Tibial nerve (tissue), 3 donors: ENCODE measurements at regions not wholly inside any gene's neighbourhood (a gene's known extent, or its start where the extent isn't known, plus 50 kb on each side); places are given as distances from the start of the nearest gene placed in this dataset.

Source experiments
- CTCF ChIP-seq, 5 experiments: fragments of 200-600 bp in 3 of 5; fragments of 450-650 bp in 2 of 5; sonication (generic) in 3 of 5; IDR thresholded peaks; one replicate each; pipeline ENCODE4 v1.5.1; 2016 to 2019; ENCODE audit warnings: antibody characterized with exemption in 5 of 5, mild to moderate bottlenecking in 3 of 5, moderate library complexity in 2 of 5
- POLR2A ChIP-seq, 2 donors: fragments of 450-650 bp; IDR thresholded peaks; one replicate each; pipeline ENCODE4 v1.6.1; 2017; ENCODE audit warnings: antibody characterized with exemption in 2 of 2, mild to moderate bottlenecking in 2 of 2, moderate library complexity in 2 of 2

DNA sequence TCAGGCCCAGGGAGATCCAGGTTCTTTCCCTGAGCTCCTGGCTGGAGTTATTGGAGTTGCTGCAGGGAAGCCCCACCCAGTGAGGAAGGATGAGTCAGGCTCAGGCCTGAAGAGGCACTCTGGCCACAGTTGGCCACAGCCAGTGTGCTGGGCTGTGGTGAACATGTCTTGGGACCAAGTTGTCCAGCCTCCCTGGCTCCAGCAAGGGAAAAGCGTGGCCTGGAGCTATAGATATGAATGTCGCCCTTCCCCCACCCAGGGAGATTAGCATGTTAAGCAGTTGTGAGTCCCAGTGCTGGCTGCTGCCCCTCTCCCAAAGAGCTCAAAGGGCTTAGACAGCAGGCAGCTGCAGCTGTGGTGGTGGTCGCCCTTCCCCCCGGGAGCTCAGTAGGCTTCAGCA, 963.2 kb downstream of the ROBO2 start:
- no peak for TF ChIP-seq POLR2A (IDR thresholded peaks at IDR 0.05)
- no peak for TF ChIP-seq CTCF (IDR thresholded peaks at IDR 0.05)
